SK-N-SH (cell line): ENCODE measurements at regions not wholly inside any gene's neighbourhood (a gene's known extent, or its start where the extent isn't known, plus 50 kb on each side); places are given as distances from the start of the nearest gene placed in this dataset.

ENCODE experiments used
- CTCF ChIA-PET: fragments of 300-600, 350-600 bp; formaldehyde crosslinking; extraction: SDS; loops from one replicate; lab custom pipeline; 2021; lab: Yijun Ruan, JAX
- POLR2A ChIA-PET: fragments of 350-600 bp; sonication (Branson Sonifier 250); formaldehyde crosslinking; extraction: SDS; loops from one replicate; lab custom pipeline; 2020; ENCODE audit warnings: antibody characterized with exemption, inconsistent platforms; lab: Yijun Ruan, JAX
- DNase-seq: peaks from one replicate; pipeline ENCODE4 v3.0.0; 2012
- H2AFZ ChIP-seq: fragments of 200-600 bp; sonication (generic); 2 replicates; pipeline ENCODE4 v1.8.1; 2016; ENCODE audit warnings: antibody characterized with exemption, mild to moderate bottlenecking, low read depth
- H3F3A ChIP-seq: fragments of 200-600 bp; sonication (generic); replicated peaks from 2 replicates; pipeline ENCODE3; 2016; ENCODE audit warnings: antibody characterized with exemption, mild to moderate bottlenecking; ENCODE audit not compliant: insufficient read depth
- H3K27ac ChIP-seq, 2 experiments: fragments of 200-500 bp in 1 of 2; fragments of 200-600 bp in 1 of 2; sonication (Bioruptor generic) in 1 of 2; sonication (generic), shearing (Covaris generic) in 1 of 2; 2 replicates each; pipeline versions ENCODE4 v1.5.1 to v1.6.1; 2014 to 2016; ENCODE audit warnings: low read depth in 2 of 2, inconsistent platforms in 1 of 2, low read length in 1 of 2, mild to moderate bottlenecking in 1 of 2, mixed read lengths in 1 of 2
- H3K27me3 ChIP-seq: fragments of 200-600 bp; sonication (generic), shearing (Covaris generic); 2 replicates; pipeline ENCODE4 v1.6.1; 2016; ENCODE audit warnings: mixed run types; ENCODE audit not compliant: insufficient read depth
- H3K36me3 ChIP-seq, 2 experiments: fragments of 200-500 bp in 1 of 2; fragments of 200-600 bp in 1 of 2; sonication (Bioruptor generic) in 1 of 2; sonication (generic) in 1 of 2; replicated peaks in 1 of 2; 2 replicates each; pipeline versions ENCODE3 to v1.5.1; 2014 to 2016; ENCODE audit warnings: low read length in 1 of 2, mild to moderate bottlenecking in 1 of 2; ENCODE audit not compliant: insufficient read depth in 2 of 2, control insufficient read depth in 1 of 2
- H3K4me1 ChIP-seq, 2 experiments: fragments of 200-500 bp in 1 of 2; fragments of 200-600 bp in 1 of 2; sonication (Bioruptor generic) in 1 of 2; sonication (generic), shearing (Covaris generic) in 1 of 2; 2 replicates each; pipeline versions ENCODE4 v1.5.1 to v1.6.1; 2014 to 2016; ENCODE audit warnings: low read depth in 1 of 2, low read length in 1 of 2, mixed run types in 1 of 2; ENCODE audit not compliant: insufficient read depth in 2 of 2, control insufficient read depth in 1 of 2
- H3K4me2 ChIP-seq: fragments of 200-600 bp; sonication (generic), shearing (Covaris generic); 2 replicates; pipeline ENCODE4 v1.6.1; 2017; ENCODE audit warnings: mixed run types
- H3K4me3 ChIP-seq, 2 experiments: fragments of 200-500 bp in 1 of 2; fragments of 200-600 bp in 1 of 2; sonication (Bioruptor generic) in 1 of 2; sonication (generic), shearing (Covaris generic) in 1 of 2; 2 replicates each; pipeline versions ENCODE4 v1.5.1 to v1.8.1; 2014 to 2016; ENCODE audit warnings: low read depth in 2 of 2, inconsistent platforms in 1 of 2, low read length in 1 of 2, mild to moderate bottlenecking in 1 of 2, mixed read lengths in 1 of 2, moderate library complexity in 1 of 2
- H3K79me2 ChIP-seq: fragments of 200-600 bp; sonication (generic); 2 replicates; pipeline ENCODE4 v1.8.1; 2017; ENCODE audit warnings: mild to moderate bottlenecking; ENCODE audit not compliant: insufficient read depth
- H3K9ac ChIP-seq: fragments of 200-600 bp; sonication (generic); 2 replicates; pipeline ENCODE4 v1.6.1; 2017; ENCODE audit warnings: mixed run types
- H3K9me2 ChIP-seq: fragments of 200-600 bp; sonication (generic); 2 replicates; pipeline ENCODE4 v1.6.1; 2017; ENCODE audit warnings: mixed run types
- H3K9me3 ChIP-seq: fragments of 200-600 bp; sonication (generic); 2 replicates; pipeline ENCODE4 v1.6.1; 2017; ENCODE audit warnings: mixed run types, mild to moderate bottlenecking, moderate library complexity
- H4K20me1 ChIP-seq: fragments of 200-600 bp; sonication (generic); 2 replicates; pipeline ENCODE4 v1.6.1; 2017; ENCODE audit warnings: mild to moderate bottlenecking, mixed run types; ENCODE audit not compliant: insufficient read depth
- CTCF ChIP-seq: fragments of 200-600 bp; sonication (generic); IDR thresholded peaks from 2 replicates; pipeline ENCODE4 v1.6.1; 2017; ENCODE audit warnings: antibody characterized with exemption, mild to moderate bottlenecking, moderate library complexity
- EP300 ChIP-seq, 2 experiments: IDR thresholded peaks; 2 replicates each; pipeline versions ENCODE4 v1.4.0 to v1.6.1; 2012; ENCODE audit warnings: borderline replicate concordance in 1 of 2, low read depth in 1 of 2, low read length in 1 of 2
- GATA2 ChIP-seq: sonication (generic); formaldehyde crosslinking; IDR thresholded peaks from 2 replicates; pipeline ENCODE4 v1.5.0; 2020; ENCODE audit warnings: mild to moderate bottlenecking, missing genetic modification reagents
- MEF2A ChIP-seq: IDR thresholded peaks from 2 replicates; pipeline ENCODE4 v1.4.0; 2012; ENCODE audit warnings: low read depth, borderline replicate concordance
- RAD21 ChIP-seq: IDR thresholded peaks from 2 replicates; pipeline ENCODE4 v1.6.1; 2012; ENCODE audit warnings: mild to moderate bottlenecking, low read length
- REST ChIP-seq: IDR thresholded peaks from 2 replicates; pipeline ENCODE4 v1.6.1; 2012; ENCODE audit warnings: mild to moderate bottlenecking, low read depth, low read length, moderate library complexity
- RFX5 ChIP-seq: IDR thresholded peaks from 2 replicates; pipeline ENCODE4 v1.6.1; 2012; ENCODE audit warnings: mild to moderate bottlenecking, improper control_type of control experiment, low read length
- USF2 ChIP-seq: fragments of 150-350 bp; IDR thresholded peaks from 2 replicates; pipeline ENCODE4 v1.6.1; 2017; ENCODE audit warnings: antibody characterized with exemption, low read length, low read depth, borderline replicate concordance
- WGBS: methylation state at CpG from one replicate; pipeline ENCODE4 v1.1.6; 2017; ENCODE audit warnings: low lambda C conversion rate; 5-methylcytosine and 5-hydroxymethylcytosine counted together

- ChIA-PET POLR2A (no interaction called here), CTCF (no interaction called here)
- 21% methylated on average over 4 of the region's 4 CpGs for WGBS
- Histone ChIP-seq H4K20me1 (no peaks in the 10 kb centered on the region), H3K4me1 (no peaks in the 10 kb centered on the region), H3F3A (no peaks in the 10 kb centered on the region), H3K36me3 (no peaks in the 10 kb centered on the region), H3K27me3 (no peaks in the 10 kb centered on the region), H3K4me2 (no peak overlapping the region), H3K79me2 (no peaks in the 10 kb centered on the region), H3K4me3 (no peak overlapping the region), H3K9me2 (no peaks in the 10 kb centered on the region), H2AFZ (no peak overlapping the region), H3K9me3 (no peaks in the 10 kb centered on the region), H3K9ac (no peak overlapping the region), H3K27ac (peak overlapping the region in 1 of 2 experiments; percentile 58; a peak in 1 of 4 replicates)
- no peak for DNase-seq
- TF ChIP-seq CTCF (no peak), GATA2 (CRISPR knock-in tag) (no peak), RAD21 (no peak), USF2 (no peak), MEF2A (no peak)
Measured at GRCh38 chr5:164627021-164627420, 1121.6 kb downstream of the MAT2B start.

GRCh38 chr5:164636456-164636855 is 1131.0 kb downstream of the MAT2B start:
- DNase-seq = peak; percentile 5
- no peak overlapping the region for H3K4me2 ChIP-seq
- 5% methylated on average over 1 of the region's 1 CpG for WGBS
- H3K27ac ChIP-seq = peak overlapping the region in 1 of 2 experiments; percentile 87; a peak in 2 of 4 replicates
- no peaks in the 10 kb centered on the region for H3K9me2 ChIP-seq
- H3K4me3 ChIP-seq = no peak overlapping the region
- H3K9me3 ChIP-seq = no peaks in the 10 kb centered on the region
- H3K9ac ChIP-seq = no peak overlapping the region
- H2AFZ ChIP-seq = no peak overlapping the region
- TF ChIP-seq GATA2 (CRISPR knock-in tag) (peak; percentile 35), RFX5 (no peak), EP300 (IDR thresholded peaks at IDR 0.05; ENCODE audit: borderline replicate concordance in 1 of 2, low read depth in 1 of 2, low read length in 1 of 2) (peak in 1 of 2 experiments; percentile 85; a peak in 2 of 4 replicates), REST (no peak)
- TF ChIP-seq, all 33 proteins: peak for 2
- H3K36me3 ChIP-seq = no peaks in the 10 kb centered on the region
- H3F3A ChIP-seq = no peaks in the 10 kb centered on the region
- ChIA-PET CTCF (no interaction called here), POLR2A (no interaction called here)
- no peaks in the 10 kb centered on the region for H4K20me1 ChIP-seq
- no peaks in the 10 kb centered on the region for H3K27me3 ChIP-seq
- H3K4me1 ChIP-seq = peaks cover 0 to 10% of the 10 kb centered on the region in 2 experiments; a peak in 2 of 4 replicates
- H3K79me2 ChIP-seq = no peaks in the 10 kb centered on the region
